Iris pigment epithelial cell (primary cell): ENCODE measurements at regions not wholly inside any gene's neighbourhood (a gene's known extent, or its start where the extent isn't known, plus 50 kb on each side); places are given as distances from the start of the nearest gene placed in this dataset.
"Not testable (repeated sequence)": the region's sequence is repeated elsewhere in the genome, so short reads cannot be mapped to it uniquely, and the experiment has no call there.

Source experiments
- DNase-seq: peaks from one replicate; pipeline ENCODE4 v3.0.0-alpha.2; 2011; ENCODE audit warnings: low read depth

GRCh38 chr20:22070610-22071058 is 365.2 kb downstream of the PAX1 start:
- DNase-seq, result no peak

- no peak for DNase-seq
Observed at GRCh38 chr20:22063753-22064152, 358.3 kb downstream of the PAX1 start.

GRCh38 chr20:22062874-22063273 is 357.4 kb downstream of the PAX1 start:
- no peak for DNase-seq

GRCh38 chr20:22060610-22061009 is 355.1 kb downstream of the PAX1 start:
- no peak for DNase-seq

- DNase-seq, result no peak
Observed at GRCh38 chr20:22058746-22059145, 353.3 kb downstream of the PAX1 start.

GRCh38 chr20:22055981-22056380 is 350.5 kb downstream of the PAX1 start:
- DNase-seq, result no peak

- DNase-seq, result no peak
Observed at GRCh38 chr20:22052025-22052650, 346.7 kb downstream of the PAX1 start.

GRCh38 chr20:22045956-22046507 is 340.6 kb downstream of the PAX1 start:
- DNase-seq, result not testable (repeated sequence)

GRCh38 chr20:22027423-22027822 is 322.0 kb downstream of the PAX1 start:
- no peak for DNase-seq

GRCh38 chr20:22020201-22020600 is 314.7 kb downstream of the PAX1 start:
- no peak for DNase-seq

- DNase-seq, result no peak
Observed at GRCh38 chr20:22008456-22008855, 303.0 kb downstream of the PAX1 start.

- no peak for DNase-seq
Observed at GRCh38 chr20:22006306-22006705, 300.8 kb downstream of the PAX1 start.

GRCh38 chr20:22005535-22005934 is 300.1 kb downstream of the PAX1 start:
- no peak for DNase-seq

- DNase-seq, result no peak
Observed at GRCh38 chr20:22004946-22005345, 299.5 kb downstream of the PAX1 start.

GRCh38 chr20:22003680-22004079 is 298.2 kb downstream of the PAX1 start:
- no peak for DNase-seq

GRCh38 chr20:22001886-22002285 is 296.4 kb downstream of the PAX1 start:
- DNase-seq, result no peak

- no peak for DNase-seq
Observed at GRCh38 chr20:21995461-21995860, 290.0 kb downstream of the PAX1 start.

GRCh38 chr20:21994203-21994602 is 288.7 kb downstream of the PAX1 start:
- DNase-seq, result no peak

GRCh38 chr20:21982559-21982958 is 277.1 kb downstream of the PAX1 start:
- no peak for DNase-seq

GRCh38 chr20:21981597-21982344 is 276.3 kb downstream of the PAX1 start:
- DNase-seq, result no peak

- no peak for DNase-seq
Observed at GRCh38 chr20:21981179-21981578, 275.7 kb downstream of the PAX1 start.

GRCh38 chr20:21971436-21971835 is 266.0 kb downstream of the PAX1 start:
- no peak for DNase-seq

- DNase-seq, result no peak
Observed at GRCh38 chr20:21968486-21968885, 263.0 kb downstream of the PAX1 start.
